ENCODE measurements at regions not wholly inside any gene's neighbourhood (a gene's known extent, or its start where the extent isn't known, plus 50 kb on each side); places are given as distances from the start of the nearest gene placed in this dataset.

GRCh38 chr3:17828388-17828787 lies 86.0 kb upstream of the TBC1D5 start:
- H3K4me2 ChIP-seq (ENCODE audit: low read depth, low read length, poor library complexity, severe bottlenecking) = no peak overlapping the region
- H3K9me2 ChIP-seq (replicated peaks; ENCODE audit: insufficient read depth, low read length) = no peaks in the 10 kb centered on the region
- no peak overlapping the region for H3K27ac ChIP-seq (ENCODE audit: low read depth, low read length)
- no peak overlapping the region for H3K9ac ChIP-seq (ENCODE audit: low read length)
- no peak overlapping the region for H3K4me3 ChIP-seq (ENCODE audit: insufficient read depth, low read length, poor library complexity, severe bottlenecking)
- TF ChIP-seq EZH2phosphoT487 (conservative IDR thresholded peaks at IDR 0.05; ENCODE audit: low read length) (no peak), CTCF (IDR thresholded peaks at IDR 0.05; ENCODE audit: insufficient read depth, low read length, poor library complexity, severe bottlenecking) (no peak)
- H3K27me3 ChIP-seq (ENCODE audit: low read length) = no peaks in the 10 kb centered on the region
- no peaks in the 10 kb centered on the region for H3F3A ChIP-seq (ENCODE audit: insufficient read depth)
- H3K79me2 ChIP-seq (ENCODE audit: insufficient read depth, low read length) = no peaks in the 10 kb centered on the region
- H2AFZ ChIP-seq (ENCODE audit: low read depth, low read length, severe bottlenecking) = no peak overlapping the region
- H3K36me3 ChIP-seq (ENCODE audit: low read length) = no peaks in the 10 kb centered on the region
- no peaks in the 10 kb centered on the region; the same call in 1 of the 2 replicates for H4K20me1 ChIP-seq (ENCODE audit: low read depth, low read length)
- H3K9me3 ChIP-seq (ENCODE audit: insufficient read depth, low read length) = no peaks in the 10 kb centered on the region

- Histone ChIP-seq H3K9me2 (replicated peaks; ENCODE audit: insufficient read depth, low read length) (no peaks in the 10 kb centered on the region), H3K4me3 (ENCODE audit: insufficient read depth, low read length, poor library complexity, severe bottlenecking) (no peak overlapping the region), H3K36me3 (ENCODE audit: low read length) (no peaks in the 10 kb centered on the region), H3K27me3 (ENCODE audit: low read length) (no peaks in the 10 kb centered on the region), H3K79me2 (ENCODE audit: insufficient read depth, low read length) (no peaks in the 10 kb centered on the region), H4K20me1 (ENCODE audit: low read depth, low read length) (no peaks in the 10 kb centered on the region; the same call in 1 of the 2 replicates), H3K9ac (ENCODE audit: low read length) (no peak overlapping the region), H3K27ac (ENCODE audit: low read depth, low read length) (no peak overlapping the region), H2AFZ (ENCODE audit: low read depth, low read length, severe bottlenecking) (no peak overlapping the region), H3K9me3 (ENCODE audit: insufficient read depth, low read length) (no peaks in the 10 kb centered on the region), H3K4me2 (ENCODE audit: low read depth, low read length, poor library complexity, severe bottlenecking) (no peak overlapping the region), H3F3A (ENCODE audit: insufficient read depth) (no peaks in the 10 kb centered on the region)
- TF ChIP-seq CTCF (IDR thresholded peaks at IDR 0.05; ENCODE audit: insufficient read depth, low read length, poor library complexity, severe bottlenecking) (no peak), EZH2phosphoT487 (conservative IDR thresholded peaks at IDR 0.05; ENCODE audit: low read length) (no peak)
These were observed 82.9 kb upstream of the TBC1D5 start for GRCh38 chr3:17825298-17825697.

- H2AFZ ChIP-seq (ENCODE audit: low read depth, low read length, severe bottlenecking) = no peak overlapping the region
These were observed 81.4 kb upstream of the TBC1D5 start for GRCh38 chr3:17823816-17824215.

More at GRCh38 chr3:17823816-17824215, 81.4 kb upstream of the TBC1D5 start:
- Histone ChIP-seq H3K36me3 (ENCODE audit: low read length) (no peaks in the 10 kb centered on the region), H3K4me2 (ENCODE audit: low read depth, low read length, poor library complexity, severe bottlenecking) (no peak overlapping the region), H3K9me2 (replicated peaks; ENCODE audit: insufficient read depth, low read length) (no peaks in the 10 kb centered on the region), H4K20me1 (ENCODE audit: low read depth, low read length) (no peaks in the 10 kb centered on the region; the same call in 1 of the 2 replicates), H3K27me3 (ENCODE audit: low read length) (no peaks in the 10 kb centered on the region), H3K79me2 (ENCODE audit: insufficient read depth, low read length) (no peaks in the 10 kb centered on the region), H3K27ac (ENCODE audit: low read depth, low read length) (no peak overlapping the region), H3K9ac (ENCODE audit: low read length) (no peak overlapping the region), H3F3A (ENCODE audit: insufficient read depth) (no peaks in the 10 kb centered on the region), H3K9me3 (ENCODE audit: insufficient read depth, low read length) (no peaks in the 10 kb centered on the region), H3K4me3 (ENCODE audit: insufficient read depth, low read length, poor library complexity, severe bottlenecking) (no peak overlapping the region)
- no peak for TF ChIP-seq CTCF (IDR thresholded peaks at IDR 0.05; ENCODE audit: insufficient read depth, low read length, poor library complexity, severe bottlenecking)
- no peak for TF ChIP-seq EZH2phosphoT487 (conservative IDR thresholded peaks at IDR 0.05; ENCODE audit: low read length)

All from SU-DHL-6 (cell line).